ENCODE measurements at regions not wholly inside any gene's neighbourhood (a gene's known extent, or its start where the extent isn't known, plus 50 kb on each side); places are given as distances from the start of the nearest gene placed in this dataset.

- Histone ChIP-seq H4K20me1 (replicated peaks in 1 of 2; ENCODE audit: control insufficient read depth in 1 of 2, insufficient read depth in 2 of 2, low read length in 2 of 2) (no peaks in the 10 kb centered on the region), H2BK12ac (ENCODE audit: low read depth, low read length) (no peak overlapping the region), H3K4me3 (ENCODE audit: extremely low read depth in 1 of 4, insufficient read depth in 2 of 4, low read depth in 3 of 4, low read length in 4 of 4) (no peak overlapping the region), H3K23ac (ENCODE audit: insufficient read length) (no peak overlapping the region), H4K8ac (ENCODE audit: extremely low read depth, insufficient read depth, low read length) (no peak overlapping the region), H3K36me3 (ENCODE audit: control insufficient read depth in 2 of 4, insufficient read depth in 4 of 4, low read length in 3 of 4) (no peaks in the 10 kb centered on the region), H3K9ac (replicated peaks in 1 of 4; ENCODE audit: extremely low read depth in 1 of 4, low read depth in 3 of 4, low read length in 3 of 4) (no peak overlapping the region), H3K9me3 (ENCODE audit: insufficient read depth in 2 of 2, low read depth in 1 of 2, low read length in 1 of 2) (no peaks in the 10 kb centered on the region), H2BK15ac (ENCODE audit: low read length) (no peak overlapping the region), H4K91ac (replicated peaks; ENCODE audit: insufficient read length, low read length) (no peak overlapping the region), H3K4ac (replicated peaks; ENCODE audit: insufficient read length, low read depth, low read length) (no peak overlapping the region), H2AK5ac (ENCODE audit: low read depth, low read length) (no peak overlapping the region), H3K56ac (replicated peaks; ENCODE audit: insufficient read length, low read depth, low read length) (no peak overlapping the region), H2BK20ac (ENCODE audit: low read length) (no peak overlapping the region), H3K18ac (ENCODE audit: extremely low read depth, low read length) (no peak overlapping the region), H3K23me2 (ENCODE audit: low read depth, low read length) (no peaks in the 10 kb centered on the region), H2BK120ac (replicated peaks; ENCODE audit: low read depth, low read length) (no peak overlapping the region), H2BK5ac (ENCODE audit: low read depth, low read length) (no peak overlapping the region), H3K79me2 (ENCODE audit: control insufficient read depth in 1 of 2, insufficient read depth in 2 of 2, low read length in 2 of 2) (no peaks in the 10 kb centered on the region), H3K27me3 (replicated peaks in 1 of 4; ENCODE audit: control insufficient read depth in 3 of 4, extremely low read depth in 1 of 4, insufficient read depth in 3 of 4, low read length in 3 of 4) (no peaks in the 10 kb centered on the region), H2AFZ (ENCODE audit: low read length) (no peak overlapping the region), H4K5ac (ENCODE audit: insufficient read length, low read depth, low read length) (no peak overlapping the region), H3K27ac (ENCODE audit: low read depth, low read length) (no peak overlapping the region), H3K79me1 (ENCODE audit: low read depth, low read length) (no peaks in the 10 kb centered on the region), H3K14ac (ENCODE audit: insufficient read length) (no peak overlapping the region), H3K4me2 (ENCODE audit: insufficient read depth in 1 of 2, low read depth in 2 of 2, low read length in 2 of 2) (no peak overlapping the region), H3K4me1 (replicated peaks in 1 of 4; ENCODE audit: control insufficient read depth in 3 of 4, insufficient read depth in 4 of 4, low read length in 3 of 4) (no peaks in the 10 kb centered on the region)
- FAIRE-seq (no peak), DNase-seq (ENCODE audit: low read depth in 1 of 2, low spot score in 2 of 2) (no peak)
- CTCF ChIA-PET (ENCODE audit: partially characterized antibody), result no interaction called here
- TF ChIP-seq POLR2AphosphoS5 (IDR thresholded peaks at IDR 0.05; ENCODE audit: low read depth, low read length) (no peak), BCL11A (IDR thresholded peaks at IDR 0.05; ENCODE audit: low read depth in 2 of 2, low read length in 2 of 2) (no peak), POLR2A (IDR thresholded peaks at IDR 0.05; ENCODE audit: control extremely low read depth in 1 of 2, low read depth in 2 of 2, low read length in 2 of 2) (no peak), BRCA1 (IDR thresholded peaks at IDR 0.05; ENCODE audit: low read depth, low read length) (no peak), RXRA (IDR thresholded peaks at IDR 0.05; ENCODE audit: insufficient read depth, low read depth, low read length) (no peak), KDM1A (IDR thresholded peaks at IDR 0.05; ENCODE audit: borderline replicate concordance, low read length) (no peak), ATF2 (IDR thresholded peaks at IDR 0.05; ENCODE audit: low read length) (no peak), HDAC6 (IDR thresholded peaks at IDR 0.05; ENCODE audit: low read depth, low read length) (no peak), MAFK (IDR thresholded peaks at IDR 0.05; ENCODE audit: low read depth, low read length) (no peak), POU5F1 (IDR thresholded peaks at IDR 0.05; ENCODE audit: low read depth, low read length) (no peak), SP4 (IDR thresholded peaks at IDR 0.05; ENCODE audit: low read length) (no peak), CHD1 (IDR thresholded peaks at IDR 0.05; ENCODE audit: low read depth, low read length) (no peak), E2F6 (IDR thresholded peaks at IDR 0.05) (no peak)
- 91% methylated on average over 3 of the region's 3 CpGs; no CpG with 5 or more reads in 1 of the 2 experiments for WGBS, 2 experiments (ENCODE audit: extremely low coverage in 1 of 2, insufficient coverage in 1 of 2, insufficient read length in 1 of 2, insufficient replicate concordance in 2 of 2, low coverage in 1 of 2, low lambda C conversion rate in 2 of 2, missing lambda C conversion rate in 1 of 2)
- POLR2A ChIA-PET (ENCODE audit: partially characterized antibody), result interaction anchor here (0.6 to 1.6 kb wide), 2 partner anchors 266 to 612 kb away, joined by 3 to 4 read pairs; partner anchors contain the start of gene ENC1
These were observed 402.4 kb downstream of the ARHGEF28 start for GRCh38 chr5:74028406-74028805.
